GM18907 (cell line): ENCODE measurements at regions not wholly inside any gene's neighbourhood (a gene's known extent, or its start where the extent isn't known, plus 50 kb on each side); places are given as distances from the start of the nearest gene placed in this dataset.

ENCODE experiments used
- ATAC-seq: cut with Tn5 transposase; IDR thresholded peaks from one replicate; pipeline ENCODE4 v1.9.1; 2021; ENCODE audit warnings: mild to moderate bottlenecking, moderate library complexity; ENCODE audit not compliant: unreplicated experiment

DNA sequence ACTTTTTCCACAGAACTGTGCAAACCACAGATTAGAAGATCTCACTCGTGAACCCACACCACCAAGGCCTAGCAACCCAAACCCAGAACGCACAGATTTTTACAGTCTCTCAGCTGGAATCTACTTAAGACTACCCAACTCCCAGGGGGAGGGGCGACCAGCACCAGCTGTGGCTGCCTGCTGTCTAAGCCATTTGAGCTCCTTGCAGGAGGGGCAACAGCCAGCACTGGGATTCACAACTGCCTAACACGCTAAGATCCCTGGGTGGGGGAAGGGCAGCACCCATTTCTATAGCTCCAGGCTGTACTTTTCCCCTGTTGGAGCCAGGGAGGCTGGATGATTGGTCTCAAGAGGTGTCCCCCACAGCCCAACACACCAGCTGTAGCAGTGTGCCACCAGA is 368.8 kb downstream of the SUCLA2 start:
- ATAC-seq, result no peak

DNA sequence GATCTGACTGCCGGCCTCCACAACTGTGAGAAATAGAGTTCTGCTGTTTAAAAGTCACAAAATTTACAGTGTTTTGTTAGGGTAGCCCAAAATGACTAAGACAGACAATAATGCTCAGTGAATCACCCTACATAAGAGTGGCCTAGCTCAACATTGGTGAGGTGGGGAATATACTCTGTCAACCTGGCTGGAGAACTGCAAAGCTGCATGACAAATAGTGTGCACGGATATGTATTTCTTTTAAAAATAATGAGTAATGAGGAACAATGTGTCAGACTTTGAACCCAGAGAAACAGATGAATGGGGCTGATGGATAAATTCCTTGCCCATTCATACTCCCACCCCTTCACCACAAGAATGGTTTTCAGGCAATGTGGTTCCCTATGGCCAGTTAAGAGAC is 372.4 kb downstream of the SUCLA2 start:
- no peak for ATAC-seq

DNA sequence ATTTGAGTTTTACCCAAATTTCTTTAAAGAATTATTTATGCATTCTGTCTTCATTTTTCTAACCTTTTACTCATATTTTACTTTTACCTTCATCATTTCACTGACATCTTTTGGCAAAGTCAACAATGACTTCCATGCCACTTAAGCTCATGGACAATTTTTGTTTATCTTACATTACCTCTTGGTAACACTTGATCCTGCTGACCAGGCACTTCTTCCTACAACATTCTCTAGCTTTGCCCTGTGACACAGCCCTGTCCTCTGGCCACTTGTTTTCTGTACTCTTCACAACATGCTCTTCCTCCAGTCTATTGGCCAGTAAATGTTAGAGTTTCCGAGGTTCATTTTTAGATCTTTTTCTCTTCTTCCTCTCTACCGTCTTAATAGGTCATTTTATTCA is 377.2 kb downstream of the SUCLA2 start:
- no peak for ATAC-seq

DNA sequence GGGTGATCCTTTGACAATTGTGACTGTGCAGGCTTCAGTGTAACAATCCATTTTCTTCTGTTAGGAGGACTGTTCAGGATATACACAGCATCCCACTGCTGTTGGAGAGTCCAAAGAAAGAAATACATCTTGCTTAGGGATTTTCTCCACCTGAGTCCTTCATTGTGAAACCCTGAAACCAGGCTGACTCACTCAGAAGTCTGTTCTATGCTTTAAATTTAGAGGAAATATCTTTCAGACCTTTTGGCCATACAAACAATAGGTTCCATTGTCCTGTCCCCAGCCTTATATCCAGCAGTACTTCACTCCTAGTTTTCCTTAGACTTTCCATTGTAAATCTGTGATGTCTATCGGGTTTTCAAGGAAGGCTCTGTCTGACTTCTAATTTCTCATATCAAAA is 379.1 kb downstream of the SUCLA2 start:
- ATAC-seq, result no peak

DNA sequence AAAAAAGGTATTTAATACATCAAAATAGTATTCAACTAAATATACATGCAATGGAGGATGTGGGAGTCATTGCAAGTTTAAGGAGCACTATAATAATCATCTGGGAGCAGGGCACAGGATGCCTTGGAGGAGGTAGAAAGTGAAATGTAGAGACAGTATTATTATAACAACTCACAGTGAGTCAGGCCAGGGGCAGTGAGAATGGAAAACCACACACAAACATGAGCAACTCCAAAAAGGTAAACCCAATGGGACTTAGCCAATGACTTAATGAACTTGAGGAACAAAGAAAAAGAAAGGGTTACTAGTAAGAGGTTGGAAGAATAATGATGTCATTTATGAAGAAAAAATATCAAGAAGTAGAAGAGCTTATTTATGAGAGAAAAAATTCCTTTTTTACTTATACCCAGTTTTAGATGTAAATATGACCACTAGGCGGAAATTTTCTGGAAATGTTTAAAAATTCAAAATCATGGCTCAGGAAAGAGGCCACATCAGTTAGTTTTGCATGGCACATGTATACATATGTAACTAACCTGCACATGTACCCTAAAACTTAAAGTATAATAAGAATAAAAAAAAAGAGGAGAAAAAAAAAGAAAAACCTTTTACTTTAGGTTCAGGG is 389.3 kb downstream of the SUCLA2 start:
- no peak for ATAC-seq

DNA sequence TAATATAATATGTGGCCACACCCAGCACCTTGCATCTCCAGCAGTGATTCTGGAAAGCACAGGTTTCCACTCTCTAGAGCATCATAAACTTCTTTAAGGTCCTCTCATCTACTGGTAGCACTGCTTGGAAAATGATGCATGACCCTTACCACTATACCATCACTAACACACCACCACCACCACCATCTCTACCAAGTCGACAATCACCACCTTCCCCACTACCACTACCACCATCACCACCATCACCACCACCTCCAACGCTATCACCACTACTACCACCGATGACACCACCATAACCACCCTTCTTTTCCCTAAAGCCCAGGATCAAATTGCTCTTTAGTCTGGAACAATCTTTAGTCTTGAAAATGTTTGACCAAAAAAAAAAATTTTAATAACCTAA is 390.4 kb downstream of the SUCLA2 start:
- no peak for ATAC-seq

DNA sequence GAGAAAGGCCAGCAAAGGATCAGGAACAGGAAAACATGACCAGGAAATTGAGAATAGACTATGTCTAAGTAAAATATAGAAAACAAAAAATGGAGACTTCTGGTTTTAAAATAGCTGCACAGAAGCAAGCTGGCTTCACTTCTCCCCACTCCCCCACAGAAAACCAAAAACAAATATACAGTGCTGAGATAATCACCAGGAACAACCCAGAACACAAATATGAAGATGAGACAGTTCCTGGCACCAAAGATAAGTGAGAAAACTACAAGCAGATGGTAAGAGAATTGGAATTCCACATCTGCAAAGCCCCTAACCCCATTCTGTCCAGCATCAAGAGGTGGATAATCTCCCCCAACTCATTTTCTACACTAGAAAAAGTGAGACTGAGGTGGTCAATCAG is 397.7 kb downstream of the SUCLA2 start:
- no peak for ATAC-seq

DNA sequence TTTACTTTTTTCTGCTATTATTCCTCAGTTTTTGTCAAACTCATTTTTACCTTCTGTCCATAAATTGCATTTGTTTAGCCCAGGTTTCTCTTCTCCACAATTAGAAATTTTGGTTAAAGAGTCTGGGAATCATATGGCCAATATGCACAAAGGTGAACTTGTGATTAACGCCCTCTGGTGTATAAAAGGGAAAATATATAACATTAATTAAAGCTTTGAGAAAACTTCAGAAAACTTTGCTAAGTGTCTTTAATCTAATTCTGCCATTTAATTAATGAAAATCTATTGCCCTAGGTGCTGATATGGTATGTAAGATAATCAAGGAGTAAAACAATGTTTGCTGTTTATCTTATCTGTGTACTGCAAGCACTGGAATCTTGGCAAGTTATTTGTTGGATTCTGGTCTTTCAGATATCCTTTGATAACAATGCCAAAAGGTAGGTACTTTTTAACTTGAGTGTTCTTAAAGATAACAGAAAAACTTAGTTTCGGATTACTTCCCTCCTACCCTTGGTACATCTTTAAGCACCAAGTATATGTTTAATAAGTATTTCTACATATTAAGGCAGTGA is 402.6 kb downstream of the SUCLA2 start:
- ATAC-seq, result no peak

DNA sequence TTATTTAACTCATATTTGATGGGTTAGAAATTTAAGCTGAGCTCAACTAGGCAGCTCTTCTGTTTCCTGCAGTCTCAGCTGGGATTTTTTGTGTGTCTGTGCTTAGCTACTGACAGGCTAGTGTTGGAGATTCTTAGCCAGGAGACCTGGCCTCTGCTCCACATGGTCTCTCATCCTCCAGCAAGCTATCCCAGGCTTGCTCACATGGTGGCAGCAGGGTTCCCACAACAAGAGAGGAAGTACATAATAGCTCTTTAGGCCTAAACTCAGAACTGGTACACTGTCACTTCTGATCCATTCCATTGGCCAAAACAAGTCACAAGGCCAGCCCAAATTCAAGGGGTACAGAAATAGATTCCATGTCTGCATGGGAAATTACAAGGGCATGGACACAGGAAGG is 406.2 kb downstream of the SUCLA2 start:
- no peak for ATAC-seq

DNA sequence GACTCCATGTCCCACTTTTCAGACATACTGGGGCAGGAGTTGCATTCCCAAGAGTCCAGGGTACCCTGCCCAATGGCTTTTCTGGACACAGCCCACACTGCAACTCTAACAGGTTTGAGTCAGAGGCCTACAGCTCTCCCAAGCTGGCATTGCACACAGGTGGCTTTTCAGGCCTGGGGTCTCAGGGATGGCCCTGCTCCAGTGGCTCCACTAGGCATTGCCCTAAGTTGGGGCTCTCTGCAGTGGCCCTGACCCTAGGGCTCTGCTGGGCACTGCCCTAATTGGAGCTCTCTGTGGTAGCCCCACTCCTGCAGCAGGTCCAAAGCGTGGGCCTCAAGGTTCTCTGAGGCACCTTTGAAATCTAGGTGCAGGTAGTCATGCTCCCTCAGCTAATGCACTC is 408.8 kb downstream of the SUCLA2 start:
- no peak for ATAC-seq

DNA sequence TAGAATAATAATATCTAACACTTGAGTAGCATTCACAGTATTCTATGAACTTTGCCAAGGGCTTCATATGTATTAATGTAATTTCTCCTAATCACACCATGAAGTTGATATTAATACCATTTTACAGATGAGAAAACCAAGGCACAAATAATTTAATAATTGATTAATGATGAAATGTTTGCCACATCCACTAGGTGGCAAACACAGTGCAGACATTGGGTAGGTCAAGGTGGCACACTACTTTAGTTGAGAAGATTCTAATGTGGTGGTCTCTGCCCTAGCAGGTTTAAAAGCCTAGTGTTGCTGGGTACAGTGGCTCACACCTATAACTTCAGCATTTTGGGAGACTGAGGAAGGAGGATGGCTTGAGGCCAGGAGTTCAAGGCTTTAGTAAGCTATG is 412.4 kb downstream of the SUCLA2 start:
- no peak for ATAC-seq

DNA sequence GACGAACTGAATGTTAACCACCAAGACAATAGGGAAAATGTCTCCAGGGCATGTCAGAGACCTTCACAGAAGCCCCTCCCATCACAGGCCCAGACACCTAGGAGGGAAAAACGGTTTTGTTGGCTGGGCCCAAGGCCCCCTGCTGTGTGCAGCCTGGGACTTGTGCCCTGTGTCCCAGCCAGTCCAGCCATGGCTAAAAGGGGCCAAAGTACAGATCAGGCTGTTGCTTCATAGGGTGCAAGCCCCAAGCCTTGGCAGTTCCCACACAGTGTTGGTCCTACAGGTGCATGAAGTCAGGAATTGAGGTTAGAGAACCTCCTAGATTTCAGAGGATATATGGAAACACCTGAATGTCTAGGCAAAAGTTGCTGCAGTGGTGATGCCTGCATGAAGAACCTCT is 428.7 kb downstream of the SUCLA2 start:
- ATAC-seq, result no peak

DNA sequence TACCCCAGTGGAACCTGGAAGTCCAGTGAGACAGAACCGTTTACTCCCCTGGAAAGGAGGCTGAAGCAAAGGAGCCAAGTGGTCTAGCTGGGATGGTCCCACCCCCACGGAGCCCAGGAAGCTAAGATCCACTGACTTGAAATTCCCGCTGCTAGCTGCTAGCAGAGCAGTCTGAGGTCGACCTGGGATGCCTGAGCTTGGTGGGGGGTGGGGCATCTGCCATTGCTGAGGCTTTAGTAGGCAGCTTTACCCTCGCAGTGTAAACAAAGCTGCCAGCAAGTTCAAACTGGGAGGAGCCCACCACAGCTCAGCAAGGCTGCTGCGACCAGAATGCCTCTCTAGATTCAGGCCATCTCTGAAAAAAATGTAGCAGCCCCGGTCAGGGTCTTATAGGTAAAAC is 437.0 kb downstream of the SUCLA2 start:
- ATAC-seq, result no peak

DNA sequence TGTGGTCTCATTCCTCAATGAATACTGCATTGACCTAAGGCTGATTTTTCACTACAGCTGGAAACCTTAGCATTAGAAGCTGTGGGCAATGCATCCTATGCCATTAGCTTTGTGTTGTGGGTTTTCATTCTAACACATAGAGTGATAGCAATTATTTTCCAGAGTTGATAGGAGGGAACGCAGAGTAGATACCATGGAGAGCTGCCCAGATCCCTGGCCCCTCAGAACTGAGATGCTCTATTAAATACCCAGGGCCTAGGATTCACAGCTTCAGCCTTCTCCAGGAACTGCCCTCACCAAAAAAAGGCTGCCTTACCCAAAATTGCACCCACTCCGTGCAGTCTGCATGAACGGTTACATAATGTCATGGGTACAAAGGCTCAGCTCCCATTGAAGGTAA is 444.4 kb downstream of the SUCLA2 start:
- no peak for ATAC-seq

DNA sequence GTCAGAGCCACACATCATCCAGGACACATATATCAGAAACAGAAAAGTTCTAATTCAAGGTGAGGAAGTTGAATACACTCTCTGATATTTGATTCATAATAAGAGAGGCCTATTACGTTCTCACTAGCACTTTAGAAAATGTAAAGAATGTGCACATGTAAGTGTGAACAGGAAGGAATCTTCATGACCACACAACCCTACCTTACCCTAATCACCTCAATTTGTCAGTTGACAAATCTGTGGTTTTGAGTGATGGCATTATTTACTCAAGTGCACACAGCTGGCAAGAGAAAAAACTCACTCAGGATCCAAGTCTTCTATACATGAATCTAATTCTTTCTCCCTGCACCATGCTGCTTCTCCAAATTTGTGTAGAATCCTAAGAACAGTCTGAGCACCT is 445.8 kb downstream of the SUCLA2 start:
- no peak for ATAC-seq

DNA sequence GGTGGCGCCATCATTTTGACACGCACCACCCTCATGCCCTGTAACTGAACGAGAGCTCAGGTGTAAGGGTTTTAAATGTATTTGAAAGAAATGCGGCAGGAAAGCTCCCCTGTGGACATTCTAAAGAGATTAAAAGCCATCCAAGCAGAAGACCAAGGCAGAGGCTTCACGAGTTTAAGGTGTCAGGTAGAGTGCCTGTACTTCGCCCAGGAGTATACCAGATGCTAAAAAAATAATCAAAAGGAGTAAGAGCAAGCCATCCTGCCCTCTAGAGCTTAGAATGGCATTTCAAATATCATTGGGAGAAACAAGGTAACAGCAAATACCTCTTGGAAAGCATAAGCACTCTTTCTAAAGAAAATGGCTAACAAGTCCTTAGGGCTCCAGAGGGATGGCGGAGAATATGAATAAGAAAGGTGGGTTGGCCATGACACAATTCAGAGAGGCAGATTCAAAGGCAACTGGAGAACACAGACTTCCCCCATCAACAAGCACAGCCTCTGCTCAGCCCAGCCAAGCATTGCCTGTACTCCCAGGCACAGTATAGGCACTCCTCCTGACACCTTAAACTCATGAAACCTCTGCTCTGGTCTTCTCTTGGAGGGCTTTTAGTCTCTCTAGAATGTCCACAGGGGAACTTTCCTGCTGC is 447.6 kb downstream of the SUCLA2 start:
- no peak for ATAC-seq

DNA sequence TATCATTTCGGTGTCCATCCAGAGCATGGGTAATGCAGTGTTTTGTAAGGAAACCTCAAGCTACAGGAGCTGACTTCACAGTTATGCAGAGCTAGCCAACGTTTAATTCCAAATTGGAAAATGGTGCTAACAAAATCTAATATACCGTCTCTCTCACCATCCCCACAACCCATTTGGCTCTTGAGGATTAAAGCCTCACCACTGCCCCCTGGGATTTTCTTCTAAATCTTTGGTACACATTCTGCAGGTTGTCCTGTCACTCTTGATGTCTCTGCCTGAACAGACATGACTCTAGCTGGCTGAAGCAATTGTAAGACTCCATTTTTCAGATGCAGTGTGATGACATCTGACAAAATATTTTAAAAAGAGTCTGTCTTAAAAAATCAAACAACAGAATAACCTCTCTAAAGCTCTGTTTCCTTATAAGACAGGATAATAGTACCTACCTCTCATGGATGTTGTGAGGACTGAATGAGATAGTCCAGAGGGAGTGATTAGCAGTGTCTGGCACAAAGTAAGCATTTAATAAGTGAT is 451.8 kb downstream of the SUCLA2 start:
- no peak for ATAC-seq

DNA sequence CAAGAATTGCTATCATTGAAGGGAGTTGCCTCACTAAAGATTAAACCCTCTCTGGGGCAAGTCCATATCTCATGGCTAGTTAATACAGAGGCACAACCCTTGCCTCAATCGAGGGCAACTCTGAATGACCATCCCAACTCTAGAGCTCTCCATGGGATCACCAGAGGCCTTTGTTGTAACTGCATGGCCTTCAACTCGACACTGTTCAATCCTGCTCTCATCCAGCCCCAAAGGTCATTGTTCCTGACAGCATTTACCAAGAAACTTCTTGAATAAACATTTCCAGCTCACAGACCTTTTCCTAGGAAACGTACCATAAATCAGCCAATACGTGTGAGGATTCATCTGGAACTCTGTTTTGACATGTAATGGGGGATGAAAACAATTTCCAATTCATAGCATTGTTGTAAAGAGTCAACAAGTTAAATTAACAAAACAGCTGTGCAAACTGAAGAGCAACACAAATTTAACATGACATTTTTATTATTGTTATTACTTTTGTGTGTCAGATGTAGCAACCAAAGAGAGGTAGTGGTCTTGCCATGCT is 452.7 kb downstream of the SUCLA2 start:
- ATAC-seq, result no peak

DNA sequence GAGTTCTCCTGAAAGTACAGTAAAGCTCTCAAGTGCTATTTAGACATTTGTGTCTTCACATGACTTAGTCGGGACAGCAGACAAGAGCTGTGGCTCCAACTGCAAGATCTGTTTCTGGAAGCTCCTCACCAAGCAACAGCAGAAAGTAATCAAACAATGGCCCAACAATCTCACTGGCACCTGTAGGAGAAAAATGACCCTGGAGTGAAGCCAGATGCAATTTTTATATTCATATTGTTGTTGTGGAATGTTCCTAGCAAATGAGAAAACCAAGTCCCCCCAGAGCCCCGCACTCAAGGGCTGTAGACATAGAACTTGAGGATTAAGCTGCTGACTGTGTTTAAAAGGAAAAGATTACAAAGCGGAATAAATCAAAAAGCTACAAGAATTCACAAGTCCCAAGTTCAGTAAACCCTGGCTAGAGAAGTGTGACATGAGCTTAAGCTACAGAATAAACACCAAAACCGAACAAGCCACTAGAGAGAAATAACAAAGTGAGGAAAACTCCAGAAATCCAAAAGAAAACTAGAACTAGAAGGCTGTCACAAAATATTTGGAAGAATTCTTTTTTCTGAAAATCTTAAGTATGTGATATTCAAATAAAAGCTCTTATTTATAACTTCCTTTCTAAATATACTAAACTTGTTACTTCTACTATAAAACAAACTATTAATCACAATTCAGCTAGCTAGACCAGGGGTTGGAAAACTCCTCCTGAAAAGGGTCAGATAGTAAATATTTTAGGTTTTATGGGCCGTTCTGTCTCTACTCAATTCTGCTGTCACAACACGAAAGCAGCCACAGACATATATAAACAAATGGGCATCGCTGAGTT is 454.5 kb downstream of the SUCLA2 start:
- ATAC-seq, result no peak

DNA sequence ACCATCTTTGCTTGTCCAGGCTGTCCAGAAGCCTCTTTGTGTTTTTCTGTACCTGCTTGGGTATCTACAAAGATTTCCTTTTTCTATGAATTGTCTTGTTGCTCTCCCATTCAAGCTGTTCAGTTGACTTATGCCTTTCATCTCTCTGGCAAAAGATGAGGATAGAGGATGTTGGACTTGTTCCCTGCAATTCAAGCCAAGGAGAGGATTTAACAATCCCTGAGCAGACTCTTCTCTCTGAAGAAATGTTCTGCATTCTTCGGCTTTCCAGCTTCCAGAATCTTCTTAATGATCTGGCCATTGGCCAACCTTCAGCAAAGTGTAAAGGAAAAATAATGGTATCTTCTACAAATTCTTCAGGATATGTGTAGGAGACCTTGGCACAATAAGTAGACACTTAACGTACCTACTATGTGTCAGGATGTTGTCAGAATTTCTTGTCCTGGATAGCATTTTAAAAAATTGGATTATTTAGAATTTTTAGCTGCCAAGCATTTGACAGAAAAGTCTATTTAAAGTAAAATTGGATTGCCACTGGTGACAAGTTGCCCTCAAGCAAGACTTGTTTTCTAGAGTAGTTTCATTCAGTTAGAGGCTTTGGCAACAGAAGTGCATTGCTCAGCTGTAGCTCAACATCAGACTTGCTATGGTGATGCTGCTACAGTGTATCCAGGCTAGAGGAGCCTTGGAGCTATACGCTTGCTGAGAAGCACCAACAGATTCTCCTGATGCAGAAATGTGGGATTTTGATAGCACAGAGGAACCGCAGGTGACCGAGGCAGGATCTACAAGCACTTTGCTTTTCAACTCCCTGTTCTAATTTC is 455.7 kb downstream of the SUCLA2 start:
- no peak for ATAC-seq
